ENCODE measurements at regions not wholly inside any gene's neighbourhood (a gene's known extent, or its start where the extent isn't known, plus 50 kb on each side); places are given as distances from the start of the nearest gene placed in this dataset.

DNA sequence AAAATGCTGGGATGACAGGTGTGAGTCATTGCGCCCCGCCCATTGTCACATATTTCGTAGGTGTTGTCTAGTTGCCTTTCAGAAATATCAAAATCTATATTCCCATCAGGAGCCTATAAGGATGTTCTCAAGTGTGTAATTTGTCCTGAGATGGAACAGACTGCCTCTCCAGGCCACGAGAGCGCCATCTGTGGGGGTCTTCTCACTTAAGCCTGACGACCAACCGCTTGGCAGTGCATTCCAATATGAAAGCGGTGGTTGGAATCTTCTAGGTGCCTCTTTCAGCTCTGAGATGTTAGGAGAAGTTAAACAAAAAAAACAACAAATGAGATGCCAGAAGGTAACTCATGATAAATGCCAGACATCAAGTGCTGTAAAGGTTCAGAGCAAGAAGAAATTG, 488.5 kb downstream of the QKI start:
- no peak for TF ChIP-seq EZH2phosphoT487 (IDR thresholded peaks at IDR 0.05; ENCODE audit: low read depth)
- TF ChIP-seq, protein P1, sequence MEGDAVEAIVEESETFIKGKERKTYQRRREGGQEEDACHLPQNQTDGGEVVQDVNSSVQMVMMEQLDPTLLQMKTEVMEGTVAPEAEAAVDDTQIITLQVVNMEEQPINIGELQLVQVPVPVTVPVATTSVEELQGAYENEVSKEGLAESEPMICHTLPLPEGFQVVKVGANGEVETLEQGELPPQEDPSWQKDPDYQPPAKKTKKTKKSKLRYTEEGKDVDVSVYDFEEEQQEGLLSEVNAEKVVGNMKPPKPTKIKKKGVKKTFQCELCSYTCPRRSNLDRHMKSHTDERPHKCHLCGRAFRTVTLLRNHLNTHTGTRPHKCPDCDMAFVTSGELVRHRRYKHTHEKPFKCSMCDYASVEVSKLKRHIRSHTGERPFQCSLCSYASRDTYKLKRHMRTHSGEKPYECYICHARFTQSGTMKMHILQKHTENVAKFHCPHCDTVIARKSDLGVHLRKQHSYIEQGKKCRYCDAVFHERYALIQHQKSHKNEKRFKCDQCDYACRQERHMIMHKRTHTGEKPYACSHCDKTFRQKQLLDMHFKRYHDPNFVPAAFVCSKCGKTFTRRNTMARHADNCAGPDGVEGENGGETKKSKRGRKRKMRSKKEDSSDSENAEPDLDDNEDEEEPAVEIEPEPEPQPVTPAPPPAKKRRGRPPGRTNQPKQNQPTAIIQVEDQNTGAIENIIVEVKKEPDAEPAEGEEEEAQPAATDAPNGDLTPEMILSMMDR (IDR thresholded peaks at IDR 0.05; ENCODE audit: low read depth, low read length) = no peak
- Histone ChIP-seq H3K36me3 (replicated peaks; ENCODE audit: low read depth, low read length) (no peaks in the 10 kb centered on the region), H3K4me1 (ENCODE audit: low read length) (no peaks in the 10 kb centered on the region), H3K4me2 (ENCODE audit: low read length) (no peak overlapping the region), H3K9ac (ENCODE audit: low read length) (no peak overlapping the region), H2AFZ (ENCODE audit: low read depth, low read length) (no peak overlapping the region), H3K27me3 (ENCODE audit: low read depth, low read length) (no peaks in the 10 kb centered on the region), H3K27ac (ENCODE audit: low read length) (no peak overlapping the region), H4K20me1 (ENCODE audit: insufficient read depth, low read length) (no peaks in the 10 kb centered on the region), H3K79me2 (ENCODE audit: low read length) (no peaks in the 10 kb centered on the region), H3K9me3 (ENCODE audit: insufficient read depth, low read length) (no peaks in the 10 kb centered on the region), H3K4me3 (ENCODE audit: low read length) (no peak overlapping the region)

DNA sequence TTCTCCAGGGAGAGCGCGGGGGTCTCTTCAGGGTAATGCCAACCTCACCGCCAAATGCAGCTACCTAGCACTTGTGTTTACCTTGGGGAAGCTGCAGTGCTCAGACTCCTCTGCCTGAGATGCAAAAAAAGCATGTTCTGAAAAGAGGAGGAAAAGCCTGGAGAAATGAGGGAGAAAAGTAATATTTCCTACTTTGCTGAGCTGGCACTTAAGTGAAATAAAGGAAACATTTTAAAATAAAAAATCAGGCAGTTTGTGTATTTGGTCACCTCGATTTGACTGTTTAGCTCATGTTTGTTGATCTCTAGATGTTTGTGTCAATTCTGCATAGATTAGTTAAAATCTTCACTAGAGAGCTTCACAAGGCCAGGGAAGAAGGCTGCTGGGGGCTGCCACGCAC, 487.2 kb downstream of the QKI start:
- no peaks in the 10 kb centered on the region for H4K20me1 ChIP-seq (ENCODE audit: insufficient read depth, low read length)
- no peak overlapping the region for H3K9ac ChIP-seq (ENCODE audit: low read length)
- no peak overlapping the region for H3K4me2 ChIP-seq (ENCODE audit: low read length)
- H3K9me3 ChIP-seq (ENCODE audit: insufficient read depth, low read length) = no peaks in the 10 kb centered on the region
- H3K27ac ChIP-seq (ENCODE audit: low read length) = no peak overlapping the region
- no peaks in the 10 kb centered on the region for H3K27me3 ChIP-seq (ENCODE audit: low read depth, low read length)
- H2AFZ ChIP-seq (ENCODE audit: low read depth, low read length) = no peak overlapping the region
- no peak for TF ChIP-seq EZH2phosphoT487 (IDR thresholded peaks at IDR 0.05; ENCODE audit: low read depth)
- TF ChIP-seq, protein P1 (IDR thresholded peaks at IDR 0.05; ENCODE audit: low read depth, low read length) = no peak
- H3K36me3 ChIP-seq (replicated peaks; ENCODE audit: low read depth, low read length) = no peaks in the 10 kb centered on the region
- peaks cover 3% of the 10 kb centered on the region; the same call in 1 of the 2 replicates for H3K4me1 ChIP-seq (ENCODE audit: low read length)
- no peak overlapping the region for H3K4me3 ChIP-seq (ENCODE audit: low read length)
- no peaks in the 10 kb centered on the region for H3K79me2 ChIP-seq (ENCODE audit: low read length)

DNA sequence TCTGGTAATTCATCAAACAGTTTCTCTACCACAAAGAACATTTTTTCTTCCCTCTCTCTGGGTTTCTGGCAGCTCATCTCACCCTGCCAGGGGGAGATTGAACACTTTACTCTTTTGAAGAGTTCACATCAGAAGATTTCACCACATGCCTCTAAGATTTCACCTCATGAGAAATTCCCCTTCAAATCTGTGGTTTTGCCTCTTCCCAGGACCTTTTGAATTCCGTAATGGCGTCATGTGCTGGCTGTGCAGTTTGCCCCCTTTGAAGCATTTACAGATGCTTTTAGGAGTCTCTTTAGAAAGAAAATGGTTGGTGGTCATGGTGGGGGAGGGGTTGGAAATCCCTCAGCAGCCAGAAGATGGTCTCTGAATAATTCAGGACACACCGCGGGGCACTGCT, 486.1 kb downstream of the QKI start:
- H4K20me1 ChIP-seq (ENCODE audit: insufficient read depth, low read length) = no peaks in the 10 kb centered on the region
- no peak overlapping the region for H3K4me3 ChIP-seq (ENCODE audit: low read length)
- H3K27ac ChIP-seq (ENCODE audit: low read length) = no peak overlapping the region
- H3K9me3 ChIP-seq (ENCODE audit: insufficient read depth, low read length) = no peaks in the 10 kb centered on the region
- no peaks in the 10 kb centered on the region for H3K27me3 ChIP-seq (ENCODE audit: low read depth, low read length)
- no peak overlapping the region for H3K4me2 ChIP-seq (ENCODE audit: low read length)
- no peaks in the 10 kb centered on the region for H3K36me3 ChIP-seq (replicated peaks; ENCODE audit: low read depth, low read length)
- TF ChIP-seq EZH2phosphoT487 (IDR thresholded peaks at IDR 0.05; ENCODE audit: low read depth) = no peak
- TF ChIP-seq, protein P1 (IDR thresholded peaks at IDR 0.05; ENCODE audit: low read depth, low read length) = no peak
- no peak overlapping the region for H2AFZ ChIP-seq (ENCODE audit: low read depth, low read length)
- H3K4me1 ChIP-seq (ENCODE audit: low read length) = peaks cover 3% of the 10 kb centered on the region; the same call in 1 of the 2 replicates
- H3K79me2 ChIP-seq (ENCODE audit: low read length) = no peaks in the 10 kb centered on the region
- no peak overlapping the region for H3K9ac ChIP-seq (ENCODE audit: low read length)

DNA sequence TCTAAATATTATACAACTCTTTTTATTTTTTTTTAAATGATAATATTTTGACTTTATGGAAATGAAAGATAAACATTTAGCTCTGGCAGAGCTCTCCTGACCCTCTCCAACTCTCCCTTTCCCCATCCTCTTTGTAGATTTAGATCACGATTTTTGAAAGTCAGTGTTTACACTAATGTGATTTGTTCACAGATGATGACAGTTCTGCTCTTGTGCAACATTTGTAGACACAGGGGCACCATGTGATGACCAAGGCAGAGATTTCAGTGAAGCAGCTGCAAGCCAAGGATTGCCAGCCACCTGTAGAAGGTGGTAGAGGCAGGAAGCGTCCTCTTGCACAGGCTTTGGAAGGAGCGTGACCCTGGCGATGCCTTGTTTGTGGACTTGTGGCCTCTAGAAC, 483.2 kb downstream of the QKI start:
- Histone ChIP-seq H3K27ac (ENCODE audit: low read length) (no peak overlapping the region), H3K36me3 (replicated peaks; ENCODE audit: low read depth, low read length) (no peaks in the 10 kb centered on the region), H3K4me3 (ENCODE audit: low read length) (no peak overlapping the region), H2AFZ (ENCODE audit: low read depth, low read length) (no peak overlapping the region), H3K27me3 (ENCODE audit: low read depth, low read length) (no peaks in the 10 kb centered on the region), H3K9me3 (ENCODE audit: insufficient read depth, low read length) (no peaks in the 10 kb centered on the region), H3K4me1 (ENCODE audit: low read length) (peaks cover 3% of the 10 kb centered on the region; the same call in 1 of the 2 replicates), H3K9ac (ENCODE audit: low read length) (no peak overlapping the region), H4K20me1 (ENCODE audit: insufficient read depth, low read length) (no peaks in the 10 kb centered on the region), H3K4me2 (ENCODE audit: low read length) (no peak overlapping the region), H3K79me2 (ENCODE audit: low read length) (no peaks in the 10 kb centered on the region)
- TF ChIP-seq EZH2phosphoT487 (IDR thresholded peaks at IDR 0.05; ENCODE audit: low read depth) = no peak
- TF ChIP-seq, protein P1 (IDR thresholded peaks at IDR 0.05; ENCODE audit: low read depth, low read length) = no peak
